ENCODE measurements at regions not wholly inside any gene's neighbourhood (a gene's known extent, or its start where the extent isn't known, plus 50 kb on each side); places are given as distances from the start of the nearest gene placed in this dataset.

DNA sequence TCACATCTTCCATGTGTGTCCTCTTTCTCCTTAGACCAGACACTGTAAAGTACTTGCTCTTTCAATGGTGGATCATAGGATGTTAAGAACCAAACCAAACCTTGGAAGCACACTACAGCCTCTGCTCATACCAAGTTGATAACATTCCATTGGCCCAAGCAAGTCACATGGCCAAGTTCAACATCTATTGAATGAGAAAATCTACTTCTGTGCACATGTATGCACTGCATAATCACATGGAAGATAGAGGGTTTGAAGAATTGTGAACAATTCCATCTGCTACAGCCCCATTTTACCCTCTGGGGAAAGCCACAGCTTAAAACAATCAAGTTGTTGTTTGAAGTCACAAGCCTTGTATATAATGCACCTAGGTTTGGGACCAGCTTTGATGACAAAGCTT is 68.2 kb downstream of the MFAP3 start:
- H3K27ac Mint-ChIP-seq, result no peak overlapping the region
- peaks cover 9% of the 10 kb centered on the region for H3K27me3 Mint-ChIP-seq (ENCODE audit: insufficient read depth)
- no peaks in the 10 kb centered on the region for H3K36me3 Mint-ChIP-seq (ENCODE audit: low read depth)
- H3K36me3 ChIP-seq (ENCODE audit: control insufficient read depth, insufficient read depth, low read length), result no peaks in the 10 kb centered on the region
- TF ChIP-seq, protein P1, sequence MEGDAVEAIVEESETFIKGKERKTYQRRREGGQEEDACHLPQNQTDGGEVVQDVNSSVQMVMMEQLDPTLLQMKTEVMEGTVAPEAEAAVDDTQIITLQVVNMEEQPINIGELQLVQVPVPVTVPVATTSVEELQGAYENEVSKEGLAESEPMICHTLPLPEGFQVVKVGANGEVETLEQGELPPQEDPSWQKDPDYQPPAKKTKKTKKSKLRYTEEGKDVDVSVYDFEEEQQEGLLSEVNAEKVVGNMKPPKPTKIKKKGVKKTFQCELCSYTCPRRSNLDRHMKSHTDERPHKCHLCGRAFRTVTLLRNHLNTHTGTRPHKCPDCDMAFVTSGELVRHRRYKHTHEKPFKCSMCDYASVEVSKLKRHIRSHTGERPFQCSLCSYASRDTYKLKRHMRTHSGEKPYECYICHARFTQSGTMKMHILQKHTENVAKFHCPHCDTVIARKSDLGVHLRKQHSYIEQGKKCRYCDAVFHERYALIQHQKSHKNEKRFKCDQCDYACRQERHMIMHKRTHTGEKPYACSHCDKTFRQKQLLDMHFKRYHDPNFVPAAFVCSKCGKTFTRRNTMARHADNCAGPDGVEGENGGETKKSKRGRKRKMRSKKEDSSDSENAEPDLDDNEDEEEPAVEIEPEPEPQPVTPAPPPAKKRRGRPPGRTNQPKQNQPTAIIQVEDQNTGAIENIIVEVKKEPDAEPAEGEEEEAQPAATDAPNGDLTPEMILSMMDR (conservative IDR thresholded peaks at IDR 0.05), result no peak
- H3K9me3 Mint-ChIP-seq, result no peaks in the 10 kb centered on the region
- H3K9me3 ChIP-seq (ENCODE audit: control insufficient read depth, low read length), result no peaks in the 10 kb centered on the region
- H3K4me3 ChIP-seq (ENCODE audit: low read length), result no peak overlapping the region
- H3K4me1 ChIP-seq (ENCODE audit: control insufficient read depth, insufficient read depth, low read length), result peaks cover 6% of the 10 kb centered on the region
- H3K27ac ChIP-seq (ENCODE audit: low read depth, low read length), result no peak overlapping the region
- H3K27me3 ChIP-seq (ENCODE audit: control insufficient read depth, insufficient read depth, low read length, poor library complexity, severe bottlenecking), result no peaks in the 10 kb centered on the region
- peaks cover 26% of the 10 kb centered on the region for H3K4me1 Mint-ChIP-seq
- no peak overlapping the region for H3K4me3 Mint-ChIP-seq
- DNase-seq, result peak; percentile 17
- H3K9ac ChIP-seq (ENCODE audit: extremely low read depth, low read length, poor library complexity, severe bottlenecking), result no peak overlapping the region

DNA sequence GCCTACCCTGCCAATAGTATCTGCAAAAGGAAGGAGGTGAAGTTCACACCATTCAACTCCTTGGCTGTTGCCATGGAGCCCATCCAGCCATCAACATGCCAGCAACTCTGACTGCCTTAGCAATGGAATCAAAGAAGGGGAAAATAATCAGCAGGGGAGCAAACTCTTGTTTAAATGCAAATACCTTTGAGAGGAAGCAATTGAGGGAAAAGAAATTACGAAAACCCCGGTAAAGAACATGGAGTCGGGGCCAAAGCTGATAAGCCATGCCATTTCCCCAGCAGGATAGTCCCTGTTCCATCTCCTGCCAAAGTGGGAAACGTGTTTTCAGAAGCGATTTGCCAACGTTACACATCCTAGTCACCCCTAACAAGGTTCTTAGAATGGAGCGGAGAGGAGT is 69.0 kb downstream of the MFAP3 start:
- no peaks in the 10 kb centered on the region for H3K36me3 Mint-ChIP-seq (ENCODE audit: low read depth)
- peaks cover 13% of the 10 kb centered on the region for H3K27me3 Mint-ChIP-seq (ENCODE audit: insufficient read depth)
- Histone ChIP-seq H3K9ac (ENCODE audit: extremely low read depth, low read length, poor library complexity, severe bottlenecking) (no peak overlapping the region), H3K4me3 (ENCODE audit: low read length) (no peak overlapping the region), H3K36me3 (ENCODE audit: control insufficient read depth, insufficient read depth, low read length) (no peaks in the 10 kb centered on the region), H3K9me3 (ENCODE audit: control insufficient read depth, low read length) (no peaks in the 10 kb centered on the region), H3K27me3 (ENCODE audit: control insufficient read depth, insufficient read depth, low read length, poor library complexity, severe bottlenecking) (no peaks in the 10 kb centered on the region), H3K27ac (ENCODE audit: low read depth, low read length) (peak overlapping the region; percentile 87), H3K4me1 (ENCODE audit: control insufficient read depth, insufficient read depth, low read length) (peaks cover 6% of the 10 kb centered on the region)
- no peak overlapping the region for H3K27ac Mint-ChIP-seq
- peak; percentile 82 for DNase-seq
- TF ChIP-seq, protein P1 (conservative IDR thresholded peaks at IDR 0.05), result no peak
- peaks cover 26% of the 10 kb centered on the region for H3K4me1 Mint-ChIP-seq
- H3K4me3 Mint-ChIP-seq, result no peak overlapping the region
- H3K9me3 Mint-ChIP-seq, result no peaks in the 10 kb centered on the region
- 21 to 36% methylated on average over 7 of the region's 7 CpGs for WGBS, 2 experiments (ENCODE audit: insufficient coverage in 1 of 2, insufficient read length in 1 of 2)

DNA sequence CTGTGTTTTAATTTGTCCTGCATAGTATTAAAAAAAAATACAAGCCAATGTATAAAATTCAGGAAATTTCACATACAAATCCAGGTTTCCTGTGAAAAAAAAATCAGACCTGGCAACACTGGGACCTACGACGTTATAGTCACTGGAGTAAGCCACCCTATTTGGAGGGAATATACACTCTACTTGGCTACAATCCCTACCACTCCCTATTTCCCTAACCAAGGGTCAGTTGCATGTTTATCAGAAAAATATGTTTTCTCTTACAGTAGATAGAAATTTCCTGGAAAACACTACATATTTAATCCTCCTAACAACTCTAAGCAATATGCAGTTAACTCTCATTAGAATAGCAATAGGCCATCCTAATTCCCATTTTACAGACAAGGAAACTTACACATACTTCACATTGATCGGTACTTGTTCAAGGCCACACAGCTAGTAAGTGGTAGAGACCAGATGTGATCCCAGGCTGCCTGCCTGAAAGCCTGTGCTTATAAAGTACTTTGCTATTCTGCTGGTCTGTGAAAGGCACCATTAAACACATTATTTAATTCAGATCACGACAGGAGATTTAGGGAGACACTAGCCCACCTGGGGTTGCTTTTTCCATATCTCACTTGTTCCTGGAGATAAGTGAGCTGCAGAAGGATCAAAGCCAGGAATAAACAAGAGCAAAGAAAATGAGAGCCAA is 70.8 kb downstream of the MFAP3 start:
- Mint-ChIP-seq H3K4me1 (peaks cover 26% of the 10 kb centered on the region), H3K27me3 (ENCODE audit: insufficient read depth) (peaks cover 27% of the 10 kb centered on the region), H3K36me3 (ENCODE audit: low read depth) (no peaks in the 10 kb centered on the region), H3K9me3 (no peaks in the 10 kb centered on the region), H3K27ac (no peak overlapping the region), H3K4me3 (no peak overlapping the region)
- WGBS, 2 experiments (ENCODE audit: insufficient coverage in 1 of 2, insufficient read length in 1 of 2), result 52 to 57% methylated on average over 2 to 4 of the region's 4 CpGs
- H3K4me3 ChIP-seq (ENCODE audit: low read length), result no peak overlapping the region
- H3K9ac ChIP-seq (ENCODE audit: extremely low read depth, low read length, poor library complexity, severe bottlenecking), result no peak overlapping the region
- peaks cover 1% of the 10 kb centered on the region for H3K27me3 ChIP-seq (ENCODE audit: control insufficient read depth, insufficient read depth, low read length, poor library complexity, severe bottlenecking)
- TF ChIP-seq, protein P1 (conservative IDR thresholded peaks at IDR 0.05), result no peak
- no peaks in the 10 kb centered on the region for H3K9me3 ChIP-seq (ENCODE audit: control insufficient read depth, low read length)
- H3K4me1 ChIP-seq (ENCODE audit: control insufficient read depth, insufficient read depth, low read length), result peaks cover 6% of the 10 kb centered on the region
- H3K27ac ChIP-seq (ENCODE audit: low read depth, low read length), result no peak overlapping the region
- no peaks in the 10 kb centered on the region for H3K36me3 ChIP-seq (ENCODE audit: control insufficient read depth, insufficient read depth, low read length)
- DNase-seq, result peak; percentile 38
